HCT116 (cell line): ENCODE measurements at regions not wholly inside any gene's neighbourhood (a gene's known extent, or its start where the extent isn't known, plus 50 kb on each side); places are given as distances from the start of the nearest gene placed in this dataset.

Experiments
- ATAC-seq: fragments of 200-7000 bp; cut with Tn5 transposase; 2 replicates; pipeline ENCODE4 v1.9.1; 2020; ENCODE audit warnings: mild to moderate bottlenecking, moderate library complexity
- BruUV-seq: library from RNA; stranded (reverse); fragments of 400-500 nt; replicated peaks from 2 replicates; lab custom pipeline; 2021; lab: Mats Ljungman, UMichigan
- CTCF ChIA-PET: fragments of 300-600 bp; sonication (Branson Sonifier 250); formaldehyde crosslinking; loops from one replicate; lab custom pipeline; 2021; ENCODE audit warnings: antibody characterized with exemption; lab: Charles Lee
- POLR2A ChIA-PET: fragments of 300-600, 350-600 bp; sonication (Branson Sonifier 250); formaldehyde crosslinking; loops from one replicate; lab custom pipeline; 2021; ENCODE audit warnings: antibody characterized with exemption; lab: Charles Lee
- RAD21 ChIA-PET, 2 experiments: fragments of 300-600 bp; sonication (Branson Sonifier 250); formaldehyde crosslinking; loops; one replicate each; lab custom pipeline; 2023; ENCODE audit warnings: low total read pairs in 2 of 2; ENCODE audit not compliant: uncharacterized antibody in 2 of 2, unreplicated experiment in 2 of 2, low non-redundant PET in 1 of 2; lab: Charles Lee
- DNase-seq: peaks from one replicate; pipeline ENCODE4 v3.0.0-alpha.2; 2010; ENCODE audit warnings: low read depth, low spot score
- H2AFZ ChIP-seq: fragments of 200-600 bp; shearing (Covaris generic), sonication (generic); 2 replicates; pipeline ENCODE4 v1.6.1; 2017; ENCODE audit warnings: low read depth, mixed run types, mixed read lengths, antibody characterized with exemption, low read length; ENCODE audit not compliant: poor library complexity, severe bottlenecking
- H3K27ac ChIP-seq: 2 replicates; pipeline ENCODE4 v1.5.1; 2012; ENCODE audit warnings: low read depth, low read length
- H3K27me3 ChIP-seq: fragments of 200-600 bp; sonication (generic); 2 replicates; pipeline ENCODE4 v1.6.1; 2016; ENCODE audit warnings: mixed run types, low read length, mixed read lengths; ENCODE audit not compliant: insufficient read depth
- H3K36me3 ChIP-seq, 2 experiments: fragments of 200-500 bp in 1 of 2; fragments of 200-600 bp in 1 of 2; sonication (Bioruptor generic) in 1 of 2; sonication (generic) in 1 of 2; 2 replicates each; pipeline versions ENCODE4 v1.5.1 to v1.6.1; 2014 to 2016; ENCODE audit warnings: low read length in 2 of 2, inconsistent platforms in 1 of 2, mixed read lengths in 1 of 2, mixed run types in 1 of 2; ENCODE audit not compliant: insufficient read depth in 2 of 2, control insufficient read depth in 1 of 2
- H3K4me1 ChIP-seq, 2 experiments: fragments of 200-600 bp in 1 of 2; sonication (generic) in 1 of 2; 2 replicates each; pipeline versions ENCODE4 v1.5.1 to v1.6.1; 2012 to 2017; ENCODE audit warnings: low read length in 2 of 2, inconsistent platforms in 1 of 2, mild to moderate bottlenecking in 1 of 2, mixed read lengths in 1 of 2, mixed run types in 1 of 2, moderate library complexity in 1 of 2; ENCODE audit not compliant: insufficient read depth in 2 of 2, control insufficient read depth in 1 of 2
- H3K4me2 ChIP-seq: fragments of 200-600 bp; sonication (generic); 2 replicates; pipeline ENCODE4 v1.6.1; 2017; ENCODE audit warnings: mixed run types, low read length, mixed read lengths
- H3K4me3 ChIP-seq, 2 experiments: fragments of 200-600 bp in 1 of 2; sonication (generic) in 1 of 2; replicated peaks in 1 of 2; 2 replicates each; pipeline ENCODE4 v1.5.1; 2011 to 2016; ENCODE audit warnings: low read length in 2 of 2, control low read depth in 1 of 2, low read depth in 1 of 2, mild to moderate bottlenecking in 1 of 2, mixed read lengths in 1 of 2, mixed run types in 1 of 2
- H3K79me2 ChIP-seq: fragments of 200-600 bp; sonication (generic); 2 replicates; pipeline ENCODE4 v1.6.1; 2017; ENCODE audit warnings: mild to moderate bottlenecking, mixed run types, low read length, moderate library complexity, mixed read lengths; ENCODE audit not compliant: insufficient read depth
- H3K9ac ChIP-seq: fragments of 200-600 bp; sonication (generic); 2 replicates; pipeline ENCODE4 v1.6.1; 2016; ENCODE audit warnings: low read length, mixed read lengths
- H3K9me2 ChIP-seq: fragments of 200-600 bp; sonication (generic), shearing (Covaris generic); 2 replicates; pipeline ENCODE4 v1.6.1; 2017; ENCODE audit warnings: mixed run types, mild to moderate bottlenecking, moderate library complexity; ENCODE audit not compliant: insufficient read depth
- H3K9me3 ChIP-seq, 2 experiments: fragments of 200-500 bp in 1 of 2; fragments of 200-600 bp in 1 of 2; sonication (Bioruptor generic) in 1 of 2; sonication (generic) in 1 of 2; 2 replicates each; pipeline ENCODE4 v1.6.1; 2014 to 2017; ENCODE audit warnings: low read length in 2 of 2, mixed read lengths in 2 of 2, inconsistent platforms in 1 of 2, low read depth in 1 of 2, mild to moderate bottlenecking in 1 of 2, mixed run types in 1 of 2, moderate library complexity in 1 of 2; ENCODE audit not compliant: control insufficient read depth in 1 of 2, insufficient read depth in 1 of 2
- H4K20me1 ChIP-seq: fragments of 200-600 bp; sonication (generic), shearing (Covaris generic); 2 replicates; pipeline ENCODE4 v1.6.1; 2017; ENCODE audit warnings: mixed run types, mild to moderate bottlenecking, moderate library complexity; ENCODE audit not compliant: insufficient read depth
- ATF3 ChIP-seq: IDR thresholded peaks from 2 replicates; pipeline ENCODE4 v1.6.1; 2012
- CTCF ChIP-seq, 3 experiments: fragments of 200-600 bp in 1 of 3; sonication (generic) in 1 of 3; IDR thresholded peaks in 2 of 3; conservative IDR thresholded peaks in 1 of 3; 2 replicates each; pipeline ENCODE4 v1.5.1; 2012 to 2017; ENCODE audit warnings: low read depth in 2 of 3, low read length in 2 of 3, antibody characterized with exemption in 1 of 3, borderline replicate concordance in 1 of 3, control low read depth in 1 of 3, mild to moderate bottlenecking in 1 of 3, mixed read lengths in 1 of 3, mixed run types in 1 of 3, moderate library complexity in 1 of 3; ENCODE audit not compliant: insufficient read depth in 1 of 3
- ELF1 ChIP-seq: IDR thresholded peaks from 2 replicates; pipeline ENCODE4 v1.6.1; 2012; ENCODE audit warnings: low read depth, borderline replicate concordance
- EZH2 ChIP-seq: fragments of 200-600 bp; sonication (generic); IDR thresholded peaks from 2 replicates; pipeline ENCODE4 v1.6.1; 2017; ENCODE audit warnings: antibody characterized with exemption, mixed run types
- EZH2phosphoT487 ChIP-seq: fragments of 200-600 bp; IDR thresholded peaks from 2 replicates; pipeline ENCODE4 v1.6.1; 2018; ENCODE audit warnings: antibody characterized with exemption, borderline replicate concordance
- FOSL1 ChIP-seq: IDR thresholded peaks from 2 replicates; pipeline ENCODE4 v1.6.1; 2012; ENCODE audit warnings: low read depth
- MAX ChIP-seq: IDR thresholded peaks from 2 replicates; pipeline ENCODE4 v1.6.1; 2012
- SIN3A ChIP-seq: IDR thresholded peaks from 2 replicates; pipeline ENCODE4 v1.6.1; 2012; ENCODE audit warnings: low read depth
- SP1 ChIP-seq: IDR thresholded peaks from 2 replicates; pipeline ENCODE4 v1.6.1; 2012; ENCODE audit warnings: low read depth
- SRF ChIP-seq: IDR thresholded peaks from 2 replicates; pipeline ENCODE4 v1.6.1; 2012; ENCODE audit warnings: low read depth
- TCF7L2 ChIP-seq: IDR thresholded peaks from 2 replicates; pipeline ENCODE4 v1.7.0; 2011; ENCODE audit warnings: borderline replicate concordance, inconsistent platforms; ENCODE audit not compliant: insufficient read depth, insufficient read length; ENCODE audit errors: extremely low read depth
- YY1 ChIP-seq: IDR thresholded peaks from 2 replicates; pipeline ENCODE4 v1.6.1; 2011; ENCODE audit warnings: low read length, low read depth, moderate library complexity, mild to moderate bottlenecking; ENCODE audit not compliant: insufficient replicate concordance; ENCODE audit errors: extremely low read depth
- ZFX ChIP-seq: fragments of 450-650 bp; IDR thresholded peaks from 2 replicates; pipeline ENCODE4 v1.6.1; 2017
- ZNF274 ChIP-seq: fragments of 200-500 bp; sonication (Bioruptor generic); IDR thresholded peaks from 2 replicates; pipeline ENCODE4 v1.6.1; 2014; ENCODE audit warnings: mild to moderate bottlenecking, low read depth, low read length, inconsistent platforms
- intact Hi-C: fragments of 100-400 bp; cut with micrococcal nuclease; formaldehyde crosslinking; loops from 2 replicates; pipeline ENCODE4 v1.10.0; 2022
- TF ChIP-seq, protein P1 (sequence below): IDR thresholded peaks from 2 replicates; pipeline ENCODE4 v1.6.1; 2011; ENCODE audit warnings: mild to moderate bottlenecking, low read length, moderate library complexity; ENCODE audit not compliant: insufficient replicate concordance; ENCODE audit errors: extremely low read depth
- TF ChIP-seq, protein P2 (sequence below): IDR thresholded peaks from 2 replicates; pipeline ENCODE4 v1.6.1; 2012; ENCODE audit warnings: low read depth

GRCh38 chr7:36053589-36053988 is 99.5 kb upstream of the EEPD1 start:
- ChIA-PET CTCF (interaction anchor here (0.8 kb wide), 1 partner anchor 9 kb away, joined by 3 read pairs; no protein-coding TSS in a partner anchor), POLR2A (no interaction called here), RAD21 (no interaction called here)
- Histone ChIP-seq H3K36me3 (no peaks in the 10 kb centered on the region), H3K4me2 (no peak overlapping the region), H3K79me2 (no peaks in the 10 kb centered on the region), H3K4me3 (no peak overlapping the region), H3K4me1 (no peaks in the 10 kb centered on the region), H3K9ac (no peak overlapping the region), H3K9me2 (no peaks in the 10 kb centered on the region), H3K27me3 (no peaks in the 10 kb centered on the region), H3K9me3 (no peaks in the 10 kb centered on the region), H3K27ac (no peak overlapping the region), H4K20me1 (no peaks in the 10 kb centered on the region), H2AFZ (no peak overlapping the region)
- DNase-seq: no peak
- no TSS peak for BruUV-seq
- intact Hi-C loops: no loop called here
- ATAC-seq: no peak
- no peak for TF ChIP-seq FOSL1
- TF ChIP-seq YY1: no peak
- no peak for TF ChIP-seq EZH2phosphoT487
- no peak for TF ChIP-seq TCF7L2
- TF ChIP-seq, protein P1, sequence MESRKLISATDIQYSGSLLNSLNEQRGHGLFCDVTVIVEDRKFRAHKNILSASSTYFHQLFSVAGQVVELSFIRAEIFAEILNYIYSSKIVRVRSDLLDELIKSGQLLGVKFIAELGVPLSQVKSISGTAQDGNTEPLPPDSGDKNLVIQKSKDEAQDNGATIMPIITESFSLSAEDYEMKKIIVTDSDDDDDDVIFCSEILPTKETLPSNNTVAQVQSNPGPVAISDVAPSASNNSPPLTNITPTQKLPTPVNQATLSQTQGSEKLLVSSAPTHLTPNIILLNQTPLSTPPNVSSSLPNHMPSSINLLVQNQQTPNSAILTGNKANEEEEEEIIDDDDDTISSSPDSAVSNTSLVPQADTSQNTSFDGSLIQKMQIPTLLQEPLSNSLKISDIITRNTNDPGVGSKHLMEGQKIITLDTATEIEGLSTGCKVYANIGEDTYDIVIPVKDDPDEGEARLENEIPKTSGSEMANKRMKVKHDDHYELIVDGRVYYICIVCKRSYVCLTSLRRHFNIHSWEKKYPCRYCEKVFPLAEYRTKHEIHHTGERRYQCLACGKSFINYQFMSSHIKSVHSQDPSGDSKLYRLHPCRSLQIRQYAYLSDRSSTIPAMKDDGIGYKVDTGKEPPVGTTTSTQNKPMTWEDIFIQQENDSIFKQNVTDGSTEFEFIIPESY: no peak
- no peak for TF ChIP-seq ZFX
- TF ChIP-seq ELF1: no peak
- TF ChIP-seq EZH2: no peak
- no peak for TF ChIP-seq MAX
- no peak for TF ChIP-seq CTCF (IDR thresholded peaks at IDR 0.05 in 2 of 3, conservative IDR thresholded peaks at IDR 0.05 in 1 of 3; ENCODE audit: borderline replicate concordance in 1 of 3, insufficient read depth in 1 of 3, low read depth in 2 of 3, low read length in 2 of 3)
- no peak for TF ChIP-seq SP1
- no peak for TF ChIP-seq SRF
- TF ChIP-seq, protein P2, sequence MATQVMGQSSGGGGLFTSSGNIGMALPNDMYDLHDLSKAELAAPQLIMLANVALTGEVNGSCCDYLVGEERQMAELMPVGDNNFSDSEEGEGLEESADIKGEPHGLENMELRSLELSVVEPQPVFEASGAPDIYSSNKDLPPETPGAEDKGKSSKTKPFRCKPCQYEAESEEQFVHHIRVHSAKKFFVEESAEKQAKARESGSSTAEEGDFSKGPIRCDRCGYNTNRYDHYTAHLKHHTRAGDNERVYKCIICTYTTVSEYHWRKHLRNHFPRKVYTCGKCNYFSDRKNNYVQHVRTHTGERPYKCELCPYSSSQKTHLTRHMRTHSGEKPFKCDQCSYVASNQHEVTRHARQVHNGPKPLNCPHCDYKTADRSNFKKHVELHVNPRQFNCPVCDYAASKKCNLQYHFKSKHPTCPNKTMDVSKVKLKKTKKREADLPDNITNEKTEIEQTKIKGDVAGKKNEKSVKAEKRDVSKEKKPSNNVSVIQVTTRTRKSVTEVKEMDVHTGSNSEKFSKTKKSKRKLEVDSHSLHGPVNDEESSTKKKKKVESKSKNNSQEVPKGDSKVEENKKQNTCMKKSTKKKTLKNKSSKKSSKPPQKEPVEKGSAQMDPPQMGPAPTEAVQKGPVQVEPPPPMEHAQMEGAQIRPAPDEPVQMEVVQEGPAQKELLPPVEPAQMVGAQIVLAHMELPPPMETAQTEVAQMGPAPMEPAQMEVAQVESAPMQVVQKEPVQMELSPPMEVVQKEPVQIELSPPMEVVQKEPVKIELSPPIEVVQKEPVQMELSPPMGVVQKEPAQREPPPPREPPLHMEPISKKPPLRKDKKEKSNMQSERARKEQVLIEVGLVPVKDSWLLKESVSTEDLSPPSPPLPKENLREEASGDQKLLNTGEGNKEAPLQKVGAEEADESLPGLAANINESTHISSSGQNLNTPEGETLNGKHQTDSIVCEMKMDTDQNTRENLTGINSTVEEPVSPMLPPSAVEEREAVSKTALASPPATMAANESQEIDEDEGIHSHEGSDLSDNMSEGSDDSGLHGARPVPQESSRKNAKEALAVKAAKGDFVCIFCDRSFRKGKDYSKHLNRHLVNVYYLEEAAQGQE: no peak
- no peak for TF ChIP-seq ZNF274
- TF ChIP-seq SIN3A: no peak
- no peak for TF ChIP-seq ATF3
